Skeletal muscle tissue (tissue), 3 donors: ENCODE measurements at regions not wholly inside any gene's neighbourhood (a gene's known extent, or its start where the extent isn't known, plus 50 kb on each side); places are given as distances from the start of the nearest gene placed in this dataset.
"Not testable (repeated sequence)": the region's sequence is repeated elsewhere in the genome, so short reads cannot be mapped to it uniquely, and the experiment has no call there.

Source experiments
- H3K27ac ChIP-seq: one replicate; pipeline ENCODE4 v1.7.0; 2013; ENCODE audit warnings: mild to moderate bottlenecking, low read depth, low read length, inconsistent platforms
- H3K27me3 ChIP-seq, 3 donors: one replicate each; pipeline ENCODE4 v1.7.0; 2013; ENCODE audit warnings: low read length in 3 of 3; ENCODE audit not compliant: control insufficient read depth in 3 of 3, insufficient read depth in 3 of 3
- H3K36me3 ChIP-seq, 3 donors: one replicate each; pipeline ENCODE4 v1.7.0; 2013; ENCODE audit warnings: low read length in 3 of 3; ENCODE audit not compliant: control insufficient read depth in 3 of 3, insufficient read depth in 3 of 3
- H3K4me1 ChIP-seq, 3 donors: one replicate each; pipeline ENCODE4 v1.7.0; 2013; ENCODE audit warnings: low read length in 3 of 3, mild to moderate bottlenecking in 3 of 3; ENCODE audit not compliant: control insufficient read depth in 3 of 3, insufficient read depth in 3 of 3
- H3K4me3 ChIP-seq, 3 donors: one replicate each; pipeline ENCODE4 v1.7.0; 2013; ENCODE audit warnings: low read length in 3 of 3
- H3K9ac ChIP-seq, 3 donors: one replicate each; pipeline ENCODE4 v1.7.0; 2013; ENCODE audit warnings: low read length in 3 of 3, mild to moderate bottlenecking in 3 of 3, moderate library complexity in 2 of 3, low read depth in 1 of 3
- H3K9me3 ChIP-seq, 3 donors: one replicate each; pipeline ENCODE4 v1.7.0; 2013; ENCODE audit warnings: low read length in 3 of 3; ENCODE audit not compliant: control insufficient read depth in 3 of 3
- donor health status: Osteomylitis.

DNA sequence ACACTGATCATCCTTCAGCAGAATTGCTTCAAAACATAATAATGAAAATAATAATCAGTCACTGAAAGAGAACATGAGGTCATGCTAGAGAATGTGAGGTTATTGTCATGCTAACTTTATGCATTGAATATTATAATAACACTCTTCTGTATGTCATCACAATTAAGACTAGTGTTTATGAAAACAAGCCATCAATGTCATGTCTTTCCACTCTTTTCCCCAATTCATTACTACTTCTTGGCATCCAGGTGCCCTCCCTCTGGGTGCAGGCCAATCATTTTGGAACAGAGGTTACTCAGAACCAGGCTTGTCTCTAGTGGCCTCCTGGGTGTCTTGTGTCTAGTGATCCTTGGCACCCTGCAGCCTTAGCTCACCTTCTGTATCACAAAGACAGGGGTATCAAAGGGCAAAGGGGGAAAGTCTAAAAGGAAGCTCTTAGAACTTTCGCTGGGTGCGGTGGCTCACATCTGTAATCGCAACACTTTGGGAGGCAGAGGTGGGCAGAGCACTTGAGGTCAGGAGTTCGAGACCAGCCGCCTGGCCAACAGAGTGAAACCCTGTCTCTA is 217.6 kb upstream of the PIK3R1 start:
- no peaks in the 10 kb centered on the region for H3K27me3 ChIP-seq
- peaks cover 0 to 3% (median 0%) of the 10 kb centered on the region in 3 donors for H3K4me1 ChIP-seq
- H3K9ac ChIP-seq = no peak overlapping the region
- H3K27ac ChIP-seq = no peak overlapping the region
- H3K36me3 ChIP-seq = no peaks in the 10 kb centered on the region
- H3K4me3 ChIP-seq = no peak overlapping the region
- no peaks in the 10 kb centered on the region for H3K9me3 ChIP-seq

GRCh38 chr5:67997148-67997547 is 218.4 kb upstream of the PIK3R1 start:
- Histone ChIP-seq H3K9ac (no peak overlapping the region), H3K27me3 (no peaks in the 10 kb centered on the region), H3K36me3 (no peaks in the 10 kb centered on the region), H3K9me3 (no peaks in the 10 kb centered on the region), H3K4me1 (peaks cover 0 to 3% (median 3%) of the 10 kb centered on the region in 3 donors), H3K4me3 (no peak overlapping the region), H3K27ac (no peak overlapping the region)

- H3K9ac ChIP-seq = no peak overlapping the region
These were observed 219.0 kb upstream of the PIK3R1 start for GRCh38 chr5:67996596-67996995.

DNA sequence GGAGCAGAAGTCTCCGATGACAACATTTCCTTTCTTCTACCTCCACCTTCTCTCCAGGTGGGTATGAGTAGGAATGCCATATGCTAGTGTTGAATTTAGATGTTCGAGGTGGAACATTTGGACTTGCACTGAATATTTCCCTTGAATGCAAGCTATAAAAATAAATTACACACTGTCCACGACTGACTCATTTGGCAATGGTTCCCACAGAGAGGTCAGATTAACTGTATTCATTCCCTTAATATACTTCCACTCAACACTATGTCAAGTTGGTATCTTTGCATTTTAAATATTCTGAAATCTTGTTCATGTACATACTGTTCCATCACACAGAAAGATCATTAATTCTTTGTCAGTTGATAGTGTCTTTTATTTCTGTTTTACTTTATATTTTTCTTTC is 222.6 kb upstream of the PIK3R1 start:
- Histone ChIP-seq H3K27me3 (no peaks in the 10 kb centered on the region), H3K9ac (no peak overlapping the region), H3K4me1 (peaks cover 0 to 3% (median 0%) of the 10 kb centered on the region in 3 donors), H3K36me3 (no peaks in the 10 kb centered on the region), H3K9me3 (no peaks in the 10 kb centered on the region), H3K27ac (no peak overlapping the region), H3K4me3 (no peak overlapping the region)

More at GRCh38 chr5:67996596-67996995, 219.0 kb upstream of the PIK3R1 start:
- Histone ChIP-seq H3K27me3 (no peaks in the 10 kb centered on the region), H3K27ac (no peak overlapping the region), H3K36me3 (no peaks in the 10 kb centered on the region), H3K4me3 (no peak overlapping the region), H3K4me1 (peaks cover 0 to 3% (median 3%) of the 10 kb centered on the region in 3 donors), H3K9me3 (no peaks in the 10 kb centered on the region)

DNA sequence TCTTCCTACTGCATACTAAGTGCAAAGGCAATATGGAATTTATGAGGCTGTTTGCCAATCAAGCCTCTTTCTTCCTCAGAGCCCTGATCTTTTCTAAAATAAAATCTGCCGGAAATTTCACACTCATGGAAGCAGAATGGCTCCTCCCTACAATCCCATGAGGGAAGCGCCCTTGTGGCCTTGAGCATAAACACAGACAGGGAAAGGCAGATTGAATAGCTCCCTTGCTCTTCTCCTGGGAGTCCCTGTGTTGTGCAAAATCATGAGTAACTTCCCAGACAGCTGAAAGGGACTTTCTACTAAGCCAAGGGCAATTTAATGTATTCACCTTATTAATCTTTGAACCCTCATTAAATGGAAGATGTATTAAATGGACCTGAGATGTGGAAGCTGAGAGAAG is 226.1 kb upstream of the PIK3R1 start:
- peaks cover 0 to 3% (median 0%) of the 10 kb centered on the region in 3 donors for H3K4me1 ChIP-seq
- H3K4me3 ChIP-seq = no peak overlapping the region
- no peaks in the 10 kb centered on the region for H3K36me3 ChIP-seq
- no peaks in the 10 kb centered on the region for H3K9me3 ChIP-seq
- H3K27me3 ChIP-seq = no peaks in the 10 kb centered on the region
- no peak overlapping the region for H3K9ac ChIP-seq
- no peak overlapping the region for H3K27ac ChIP-seq

DNA sequence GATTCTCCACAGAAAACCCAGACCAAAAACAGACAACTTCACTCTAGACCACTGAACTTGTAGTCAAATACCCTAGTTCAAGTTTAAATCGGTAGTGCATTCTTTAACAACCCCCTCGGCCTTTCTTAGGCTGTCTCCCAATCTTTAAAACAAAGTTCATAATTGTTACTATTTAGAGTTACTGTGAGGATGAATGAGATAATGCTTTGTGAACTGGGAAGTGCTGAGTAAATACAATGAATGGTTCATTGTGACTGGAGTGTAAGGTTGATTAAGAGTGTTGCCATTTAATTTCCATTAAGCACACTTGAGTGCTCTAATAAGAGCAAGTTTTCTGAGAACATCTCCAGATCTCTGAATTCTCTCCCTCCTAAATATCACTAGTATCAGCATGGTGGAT is 228.8 kb upstream of the PIK3R1 start:
- Histone ChIP-seq H3K9ac (no peak overlapping the region), H3K9me3 (no peaks in the 10 kb centered on the region), H3K27me3 (no peaks in the 10 kb centered on the region), H3K36me3 (no peaks in the 10 kb centered on the region), H3K27ac (no peak overlapping the region), H3K4me3 (no peak overlapping the region), H3K4me1 (no peaks in the 10 kb centered on the region)

DNA sequence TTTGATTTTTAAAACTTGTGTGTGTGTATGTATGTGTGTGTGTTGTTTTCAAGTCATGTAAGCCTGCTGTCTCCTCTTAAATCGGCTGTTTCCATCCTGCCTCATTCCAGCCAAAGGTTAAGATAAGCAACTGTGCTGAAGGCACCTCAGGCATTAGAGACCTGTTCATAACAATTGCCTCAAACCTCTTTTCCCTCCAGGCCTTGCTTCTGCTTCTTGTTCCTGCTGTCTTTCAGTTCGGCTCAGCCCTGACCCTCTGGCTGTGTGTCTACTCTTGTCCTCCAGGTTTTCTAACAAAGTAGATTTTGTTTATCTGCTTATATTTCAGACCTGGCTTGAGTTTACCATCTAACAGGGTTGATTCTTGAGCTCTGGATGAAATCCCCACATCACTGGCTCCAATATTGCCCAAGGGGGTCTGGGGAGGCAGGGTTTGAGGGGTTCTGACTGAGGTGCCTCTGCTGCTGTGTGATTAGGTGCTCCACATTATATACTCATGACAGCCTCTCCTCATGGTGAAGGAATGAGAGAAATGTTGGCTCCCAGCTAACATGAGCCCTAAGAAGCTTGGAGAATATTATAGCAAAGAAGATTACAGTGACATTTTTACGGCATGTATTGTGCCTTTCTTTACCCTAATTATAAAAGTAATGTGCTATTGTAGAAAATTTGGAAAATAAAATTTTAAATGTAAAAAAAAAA is 229.7 kb upstream of the PIK3R1 start:
- no peak overlapping the region for H3K9ac ChIP-seq
- no peaks in the 10 kb centered on the region for H3K27me3 ChIP-seq
- H3K27ac ChIP-seq = no peak overlapping the region
- no peak overlapping the region for H3K4me3 ChIP-seq
- peaks cover 0 to 3% (median 0%) of the 10 kb centered on the region in 3 donors for H3K4me1 ChIP-seq
- no peaks in the 10 kb centered on the region for H3K9me3 ChIP-seq
- no peaks in the 10 kb centered on the region for H3K36me3 ChIP-seq

GRCh38 chr5:67984546-67984945 is 231.0 kb upstream of the PIK3R1 start:
- Histone ChIP-seq H3K27ac (no peak overlapping the region), H3K9me3 (no peaks in the 10 kb centered on the region), H3K9ac (no peak overlapping the region), H3K27me3 (no peaks in the 10 kb centered on the region), H3K4me3 (no peak overlapping the region), H3K36me3 (no peaks in the 10 kb centered on the region), H3K4me1 (peaks cover 0 to 3% (median 0%) of the 10 kb centered on the region in 3 donors)

- peak overlapping the region; percentile 13 for H3K27ac ChIP-seq
These were observed 232.1 kb upstream of the PIK3R1 start for GRCh38 chr5:67983251-67984110.

GRCh38 chr5:67982160-67982559 is 233.4 kb upstream of the PIK3R1 start:
- not testable (repeated sequence) for H3K27ac ChIP-seq, H3K4me1 ChIP-seq, H3K36me3 ChIP-seq, H3K9ac ChIP-seq, H3K27me3 ChIP-seq, H3K4me3 ChIP-seq, H3K9me3 ChIP-seq

More at GRCh38 chr5:67983251-67984110, 232.1 kb upstream of the PIK3R1 start:
- Histone ChIP-seq H3K27me3 (no peaks in the 10 kb centered on the region), H3K9ac (no peak overlapping the region), H3K4me1 (peaks cover 0 to 3% (median 0%) of the 10 kb centered on the region in 3 donors), H3K36me3 (no peaks in the 10 kb centered on the region), H3K4me3 (no peak overlapping the region), H3K9me3 (no peaks in the 10 kb centered on the region)
